ENCODE measurements at regions not wholly inside any gene's neighbourhood (a gene's known extent, or its start where the extent isn't known, plus 50 kb on each side); places are given as distances from the start of the nearest gene placed in this dataset.
"Not testable (repeated sequence)": the region's sequence is repeated elsewhere in the genome, so short reads cannot be mapped to it uniquely, and the experiment has no call there.

DNA sequence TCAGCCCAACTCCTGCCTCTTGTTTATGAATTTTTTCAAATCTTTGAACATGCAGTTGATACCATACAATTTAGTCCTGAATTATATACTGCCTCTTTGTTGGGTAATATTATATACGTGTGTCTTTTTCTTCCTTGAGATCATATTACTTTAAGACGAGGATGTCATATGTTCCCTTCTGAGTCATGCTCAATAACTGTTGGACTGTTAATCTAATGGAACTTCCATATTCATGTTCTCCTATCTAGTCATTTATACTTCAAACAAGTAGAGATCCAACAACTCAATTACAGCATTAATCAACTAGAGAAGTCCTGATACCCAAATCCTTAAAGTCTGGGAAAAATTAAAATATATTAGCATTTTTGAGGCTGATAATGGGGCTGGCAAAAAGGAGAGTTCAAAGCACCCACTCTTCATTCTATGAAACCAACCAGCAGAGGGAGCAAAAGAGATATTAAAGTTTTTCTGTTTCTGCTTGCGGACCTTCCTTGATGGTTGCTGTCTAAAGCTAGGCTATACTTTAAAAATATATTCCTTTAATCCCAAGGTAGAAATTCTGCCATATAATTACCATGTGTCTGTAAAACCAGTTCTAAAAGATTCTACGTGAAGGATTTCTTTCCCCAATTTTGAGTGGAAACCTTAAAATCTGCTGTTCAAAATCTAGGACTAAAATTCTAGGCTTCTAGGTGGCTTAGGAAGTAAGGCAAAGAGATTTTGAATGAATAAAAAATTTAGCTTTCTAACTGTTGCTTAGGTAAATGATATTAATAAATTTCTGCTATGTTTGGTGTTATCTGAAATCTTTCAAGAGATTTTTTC, 498.9 kb downstream of the BCKDHB start:
- no peak overlapping the region for H3K4me3 ChIP-seq (ENCODE audit: low read depth, low read length)
- TF ChIP-seq, protein P1, sequence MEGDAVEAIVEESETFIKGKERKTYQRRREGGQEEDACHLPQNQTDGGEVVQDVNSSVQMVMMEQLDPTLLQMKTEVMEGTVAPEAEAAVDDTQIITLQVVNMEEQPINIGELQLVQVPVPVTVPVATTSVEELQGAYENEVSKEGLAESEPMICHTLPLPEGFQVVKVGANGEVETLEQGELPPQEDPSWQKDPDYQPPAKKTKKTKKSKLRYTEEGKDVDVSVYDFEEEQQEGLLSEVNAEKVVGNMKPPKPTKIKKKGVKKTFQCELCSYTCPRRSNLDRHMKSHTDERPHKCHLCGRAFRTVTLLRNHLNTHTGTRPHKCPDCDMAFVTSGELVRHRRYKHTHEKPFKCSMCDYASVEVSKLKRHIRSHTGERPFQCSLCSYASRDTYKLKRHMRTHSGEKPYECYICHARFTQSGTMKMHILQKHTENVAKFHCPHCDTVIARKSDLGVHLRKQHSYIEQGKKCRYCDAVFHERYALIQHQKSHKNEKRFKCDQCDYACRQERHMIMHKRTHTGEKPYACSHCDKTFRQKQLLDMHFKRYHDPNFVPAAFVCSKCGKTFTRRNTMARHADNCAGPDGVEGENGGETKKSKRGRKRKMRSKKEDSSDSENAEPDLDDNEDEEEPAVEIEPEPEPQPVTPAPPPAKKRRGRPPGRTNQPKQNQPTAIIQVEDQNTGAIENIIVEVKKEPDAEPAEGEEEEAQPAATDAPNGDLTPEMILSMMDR (IDR thresholded peaks at IDR 0.05; ENCODE audit: low read depth, low read length) = peak; percentile 63
- in situ Hi-C loops (cut with HindIII; ENCODE audit: low sequenced_read_pairs) = no loop called here
- peak; percentile 70 for DNase-seq (ENCODE audit: low read depth, low spot score)

DNA sequence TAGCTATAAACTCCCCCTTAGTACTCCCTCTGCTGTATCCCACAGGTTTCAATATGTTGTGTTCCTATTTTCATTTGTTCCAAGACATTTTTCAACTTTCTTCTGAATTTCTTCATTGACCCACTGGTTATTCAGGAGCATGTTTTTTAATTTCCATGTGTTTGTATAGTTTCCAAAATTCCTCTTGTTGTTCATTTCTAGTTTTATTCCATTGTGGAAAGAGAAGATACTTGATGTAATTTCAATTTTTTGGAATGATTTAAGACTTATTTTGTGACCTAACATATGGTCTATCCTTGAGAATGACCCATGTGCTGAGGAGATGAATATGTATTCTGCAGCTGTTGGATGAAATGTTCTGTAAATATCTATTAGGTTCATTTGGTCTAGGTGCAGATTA, 497.2 kb downstream of the BCKDHB start:
- no peak overlapping the region for H3K4me3 ChIP-seq (ENCODE audit: low read depth, low read length)
- TF ChIP-seq, protein P1 (IDR thresholded peaks at IDR 0.05; ENCODE audit: low read depth, low read length) = no peak
- DNase-seq (ENCODE audit: low read depth, low spot score) = no peak
- in situ Hi-C loops (cut with HindIII; ENCODE audit: low sequenced_read_pairs) = no loop called here

DNA sequence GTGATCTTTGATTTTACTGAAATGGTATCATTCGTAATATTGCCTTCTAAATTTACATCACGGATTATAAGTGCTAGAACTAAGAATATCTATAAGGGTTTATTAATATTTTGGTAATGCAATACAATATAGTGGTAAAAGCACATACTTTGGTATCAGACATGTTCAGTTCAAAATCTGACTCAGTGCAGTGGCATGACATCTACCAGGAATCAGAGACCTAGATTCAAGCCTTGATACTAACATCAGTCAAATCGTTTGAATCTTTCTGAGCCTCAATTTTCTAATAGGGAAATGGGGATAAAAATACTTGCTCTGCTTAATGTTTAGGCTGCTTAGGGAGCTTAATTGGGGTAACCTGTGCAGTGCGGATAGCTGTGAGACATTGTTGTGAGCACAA, 488.0 kb downstream of the BCKDHB start:
- no peak overlapping the region for H3K4me3 ChIP-seq (ENCODE audit: low read depth, low read length)
- in situ Hi-C loops (cut with HindIII; ENCODE audit: low sequenced_read_pairs) = no loop called here
- TF ChIP-seq, protein P1 (IDR thresholded peaks at IDR 0.05; ENCODE audit: low read depth, low read length) = no peak
- no peak for DNase-seq (ENCODE audit: low read depth, low spot score)

DNA sequence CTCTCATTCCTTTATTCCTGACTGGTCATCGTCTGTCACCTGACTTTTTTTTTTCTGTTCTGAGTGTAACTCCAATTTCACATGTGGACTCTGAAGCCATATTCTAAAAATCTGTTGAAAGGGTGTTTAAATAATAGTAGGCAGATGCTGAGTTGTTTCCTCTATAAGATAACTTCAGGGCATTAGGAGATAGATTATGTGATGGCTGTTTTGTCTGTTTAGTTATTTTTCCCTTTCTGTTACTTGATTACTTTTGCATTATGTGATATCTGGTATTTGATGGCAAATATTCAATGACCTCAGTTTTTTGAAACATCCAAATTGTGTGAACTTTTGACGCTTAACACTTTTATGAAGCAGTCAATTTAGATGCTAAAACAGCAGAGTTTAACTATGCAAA, 486.0 kb downstream of the BCKDHB start:
- no peak overlapping the region for H3K4me3 ChIP-seq (ENCODE audit: low read depth, low read length)
- DNase-seq (ENCODE audit: low read depth, low spot score) = no peak
- TF ChIP-seq, protein P1 (IDR thresholded peaks at IDR 0.05; ENCODE audit: low read depth, low read length) = no peak
- in situ Hi-C loops (cut with HindIII; ENCODE audit: low sequenced_read_pairs) = no loop called here

DNA sequence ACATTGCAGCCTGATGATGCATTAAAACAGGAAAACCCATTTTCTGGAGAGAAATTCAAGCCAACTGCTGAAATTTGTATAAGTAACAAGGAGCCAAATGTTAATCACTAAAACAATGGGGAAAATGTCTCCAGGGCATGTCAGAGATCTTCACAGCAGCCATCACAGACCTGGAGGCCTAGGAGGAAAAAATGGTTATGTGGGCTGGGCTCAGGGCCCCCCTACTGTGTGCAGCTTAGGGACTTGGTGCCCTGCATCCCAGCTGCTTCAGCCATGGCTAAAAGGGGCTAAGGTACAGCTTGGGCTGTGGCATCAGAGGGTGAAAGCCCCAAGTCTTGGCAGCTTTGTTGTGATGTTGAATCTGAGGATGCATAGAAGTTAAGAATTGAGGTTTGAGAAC, 479.8 kb downstream of the BCKDHB start:
- TF ChIP-seq, protein P1 (IDR thresholded peaks at IDR 0.05; ENCODE audit: low read depth, low read length) = no peak
- H3K4me3 ChIP-seq (ENCODE audit: low read depth, low read length) = no peak overlapping the region
- no peak for DNase-seq (ENCODE audit: low read depth, low spot score)
- in situ Hi-C loops (cut with HindIII; ENCODE audit: low sequenced_read_pairs) = no loop called here

DNA sequence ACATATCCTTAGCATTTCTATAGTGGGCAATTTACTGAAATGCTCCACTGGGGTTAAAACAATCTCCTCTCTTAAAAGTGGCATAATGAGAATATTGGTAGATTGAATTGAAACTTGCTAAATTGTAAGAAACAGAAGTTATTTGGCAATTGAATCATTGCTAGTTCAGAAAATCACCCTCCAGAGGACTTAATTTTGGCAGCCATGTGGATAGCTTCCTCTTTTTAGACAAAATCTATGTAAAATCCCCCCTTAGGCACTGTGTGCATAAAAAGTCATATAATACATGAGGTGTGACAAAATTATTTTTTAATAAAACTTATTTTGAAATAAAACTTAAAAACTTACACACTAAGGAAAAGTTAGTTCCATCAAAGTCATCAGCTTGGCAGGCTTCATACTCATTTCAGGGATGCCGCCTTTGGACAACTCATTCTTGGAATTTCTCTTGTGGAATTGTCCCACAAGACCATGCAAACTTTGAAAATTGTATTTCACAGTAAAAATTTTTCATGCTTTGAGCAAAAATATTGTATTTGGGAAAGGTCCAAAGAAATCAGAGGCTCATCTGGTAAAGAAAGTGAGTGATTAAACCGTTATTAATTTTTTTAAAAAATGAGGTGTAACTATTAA, 473.0 kb downstream of the BCKDHB start:
- H3K4me3 ChIP-seq (ENCODE audit: low read depth, low read length) = no peak overlapping the region
- TF ChIP-seq, protein P1 (IDR thresholded peaks at IDR 0.05; ENCODE audit: low read depth, low read length) = no peak
- in situ Hi-C loops (cut with HindIII; ENCODE audit: low sequenced_read_pairs) = no loop called here
- DNase-seq (ENCODE audit: low read depth, low spot score) = no peak

DNA sequence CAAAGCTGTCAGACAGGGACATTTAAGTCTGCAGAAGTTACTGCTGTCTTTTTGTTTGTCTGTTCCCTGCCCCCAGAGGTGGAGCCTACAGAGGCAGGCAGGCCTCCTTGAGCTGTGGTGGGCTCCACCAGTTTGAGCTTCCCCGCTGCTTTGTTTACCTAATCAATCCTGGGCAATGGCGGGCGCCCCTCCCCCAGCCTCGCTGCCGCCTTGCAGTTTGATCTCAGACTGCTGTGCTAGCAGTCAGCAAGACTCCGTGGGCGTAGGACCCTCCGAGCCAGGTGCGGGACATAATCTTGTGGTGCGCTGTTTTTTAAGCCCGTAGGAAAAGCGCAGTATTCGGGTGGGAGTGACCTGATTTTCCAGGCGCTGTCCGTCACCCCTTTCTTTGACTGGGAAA, 466.8 kb downstream of the BCKDHB start:
- in situ Hi-C loops (cut with HindIII; ENCODE audit: low sequenced_read_pairs); H3K4me3 ChIP-seq (ENCODE audit: low read depth, low read length); DNase-seq (ENCODE audit: low read depth, low spot score): not testable (repeated sequence)
